ENCODE measurements at regions not wholly inside any gene's neighbourhood (a gene's known extent, or its start where the extent isn't known, plus 50 kb on each side); places are given as distances from the start of the nearest gene placed in this dataset.

- no peak for DNase-seq
These were observed 342.7 kb upstream of the CWC22 start for GRCh38 chr2:180349809-180350208.

GRCh38 chr2:180343528-180344345 is 336.6 kb upstream of the CWC22 start:
- no peak for DNase-seq

GRCh38 chr2:180337136-180337535 is 330.0 kb upstream of the CWC22 start:
- no peak for DNase-seq

- no peak for DNase-seq
These were observed 329.5 kb upstream of the CWC22 start for GRCh38 chr2:180336550-180336949.

GRCh38 chr2:180334514-180334913 is 327.4 kb upstream of the CWC22 start:
- no peak for DNase-seq

GRCh38 chr2:180328795-180329422 is 321.8 kb upstream of the CWC22 start:
- no peak for DNase-seq

GRCh38 chr2:180327185-180327584 is 320.1 kb upstream of the CWC22 start:
- DNase-seq: no peak

- no peak for DNase-seq
These were observed 318.5 kb upstream of the CWC22 start for GRCh38 chr2:180325416-180326120.

GRCh38 chr2:180324182-180324581 is 317.1 kb upstream of the CWC22 start:
- DNase-seq: no peak

GRCh38 chr2:180322781-180323180 is 315.7 kb upstream of the CWC22 start:
- DNase-seq: no peak

- no peak for DNase-seq
These were observed 312.7 kb upstream of the CWC22 start for GRCh38 chr2:180319586-180320405.

- no peak for DNase-seq
These were observed 307.0 kb upstream of the CWC22 start for GRCh38 chr2:180314086-180314485.

- DNase-seq: no peak
These were observed 305.4 kb upstream of the CWC22 start for GRCh38 chr2:180312542-180312941.

- DNase-seq: no peak
These were observed 300.0 kb upstream of the CWC22 start for GRCh38 chr2:180307096-180307495.

- DNase-seq: no peak
These were observed 299.2 kb upstream of the CWC22 start for GRCh38 chr2:180306346-180306745.

GRCh38 chr2:180291552-180292421 is 284.7 kb upstream of the CWC22 start:
- DNase-seq: no peak

GRCh38 chr2:180291060-180291459 is 284.0 kb upstream of the CWC22 start:
- no peak for DNase-seq

GRCh38 chr2:180289627-180290026 is 282.5 kb upstream of the CWC22 start:
- DNase-seq: no peak

GRCh38 chr2:180279581-180279980 is 272.5 kb upstream of the CWC22 start:
- no peak for DNase-seq

- no peak for DNase-seq
These were observed 269.6 kb upstream of the CWC22 start for GRCh38 chr2:180276733-180277132.

GRCh38 chr2:180268006-180268405 is 260.9 kb upstream of the CWC22 start:
- no peak for DNase-seq

- no peak for DNase-seq
These were observed 254.9 kb upstream of the CWC22 start for GRCh38 chr2:180261976-180262375.
